ENCODE measurements at regions not wholly inside any gene's neighbourhood (a gene's known extent, or its start where the extent isn't known, plus 50 kb on each side); places are given as distances from the start of the nearest gene placed in this dataset.

- no peak overlapping the region for H3K27ac ChIP-seq (ENCODE audit: low read length)
- no peaks in the 10 kb centered on the region for H3K4me1 ChIP-seq (ENCODE audit: control insufficient read depth, insufficient read depth, low read length)
- no peaks in the 10 kb centered on the region for H3K27me3 ChIP-seq (ENCODE audit: control insufficient read depth, insufficient read depth, low read length)
- Mint-ChIP-seq H3K27me3 (ENCODE audit: low read depth in 2 of 2) (peaks cover 4 to 12% of the 10 kb centered on the region in 2 donors), H3K4me1 (no peaks in the 10 kb centered on the region), H3K27ac (no peak overlapping the region), H3K4me3 (no peak overlapping the region), H3K9me3 (no peaks in the 10 kb centered on the region), H3K36me3 (no peaks in the 10 kb centered on the region)
- no peaks in the 10 kb centered on the region for H3K9me3 ChIP-seq (ENCODE audit: control insufficient read depth, insufficient read depth, low read length)
- no peak for DNase-seq
- intact Hi-C loops (cut with micrococcal nuclease), result no loop called here
- H3K36me3 ChIP-seq (ENCODE audit: control insufficient read depth, insufficient read depth, low read length), result no peaks in the 10 kb centered on the region
- 76% methylated on average over 5 of the region's 9 CpGs for WGBS (ENCODE audit: insufficient coverage)
- no peak overlapping the region for H3K4me3 ChIP-seq (ENCODE audit: low read length)
- TF ChIP-seq, protein P1, sequence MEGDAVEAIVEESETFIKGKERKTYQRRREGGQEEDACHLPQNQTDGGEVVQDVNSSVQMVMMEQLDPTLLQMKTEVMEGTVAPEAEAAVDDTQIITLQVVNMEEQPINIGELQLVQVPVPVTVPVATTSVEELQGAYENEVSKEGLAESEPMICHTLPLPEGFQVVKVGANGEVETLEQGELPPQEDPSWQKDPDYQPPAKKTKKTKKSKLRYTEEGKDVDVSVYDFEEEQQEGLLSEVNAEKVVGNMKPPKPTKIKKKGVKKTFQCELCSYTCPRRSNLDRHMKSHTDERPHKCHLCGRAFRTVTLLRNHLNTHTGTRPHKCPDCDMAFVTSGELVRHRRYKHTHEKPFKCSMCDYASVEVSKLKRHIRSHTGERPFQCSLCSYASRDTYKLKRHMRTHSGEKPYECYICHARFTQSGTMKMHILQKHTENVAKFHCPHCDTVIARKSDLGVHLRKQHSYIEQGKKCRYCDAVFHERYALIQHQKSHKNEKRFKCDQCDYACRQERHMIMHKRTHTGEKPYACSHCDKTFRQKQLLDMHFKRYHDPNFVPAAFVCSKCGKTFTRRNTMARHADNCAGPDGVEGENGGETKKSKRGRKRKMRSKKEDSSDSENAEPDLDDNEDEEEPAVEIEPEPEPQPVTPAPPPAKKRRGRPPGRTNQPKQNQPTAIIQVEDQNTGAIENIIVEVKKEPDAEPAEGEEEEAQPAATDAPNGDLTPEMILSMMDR (IDR thresholded peaks at IDR 0.05), result no peak
- ATAC-seq, result no peak
Measured at GRCh38 chr10:131426534-131426898, 115.0 kb upstream of the TCERG1L start.

- no peaks in the 10 kb centered on the region for H3K9me3 Mint-ChIP-seq
- DNase-seq, result no peak
- no peak overlapping the region for H3K4me3 ChIP-seq (ENCODE audit: low read length)
- intact Hi-C loops (cut with micrococcal nuclease), result no loop called here
- H3K27ac ChIP-seq (ENCODE audit: low read length), result no peak overlapping the region
- H3K4me3 Mint-ChIP-seq, result no peak overlapping the region
- no peaks in the 10 kb centered on the region for H3K27me3 ChIP-seq (ENCODE audit: control insufficient read depth, insufficient read depth, low read length)
- ATAC-seq, result no peak
- no peaks in the 10 kb centered on the region for H3K36me3 Mint-ChIP-seq
- no peaks in the 10 kb centered on the region for H3K4me1 ChIP-seq (ENCODE audit: control insufficient read depth, insufficient read depth, low read length)
- WGBS (ENCODE audit: insufficient coverage), result 25% methylated on average over 7 of the region's 8 CpGs
- H3K36me3 ChIP-seq (ENCODE audit: control insufficient read depth, insufficient read depth, low read length), result no peaks in the 10 kb centered on the region
- TF ChIP-seq, protein P1 (IDR thresholded peaks at IDR 0.05), result no peak
- H3K27ac Mint-ChIP-seq, result no peak overlapping the region
- H3K4me1 Mint-ChIP-seq, result no peaks in the 10 kb centered on the region
- no peaks in the 10 kb centered on the region for H3K9me3 ChIP-seq (ENCODE audit: control insufficient read depth, insufficient read depth, low read length)
- peaks cover 11 to 19% of the 10 kb centered on the region in 2 donors for H3K27me3 Mint-ChIP-seq (ENCODE audit: low read depth in 2 of 2)
Measured at GRCh38 chr10:131427281-131427680, 115.8 kb upstream of the TCERG1L start.

DNA sequence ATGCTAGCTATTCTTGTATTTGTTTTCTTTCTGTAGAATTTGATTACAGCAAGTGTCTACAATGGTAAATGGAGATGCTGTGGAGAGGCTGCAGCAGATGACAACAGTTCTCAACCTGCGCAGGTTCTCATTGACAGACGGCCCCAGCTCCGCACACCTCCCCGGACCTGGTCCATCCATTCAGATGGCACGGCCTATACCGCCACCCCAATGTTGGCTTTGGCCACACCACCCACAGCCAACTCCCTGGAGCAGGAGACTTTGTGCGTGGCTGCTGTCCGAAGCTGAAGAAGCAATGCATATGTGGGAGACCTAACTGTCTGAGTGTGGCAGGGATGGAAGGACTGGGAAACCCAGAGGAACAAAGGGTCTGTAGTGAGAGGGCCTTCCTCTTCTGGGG is 116.4 kb upstream of the TCERG1L start:
- H3K36me3 ChIP-seq (ENCODE audit: control insufficient read depth, insufficient read depth, low read length), result no peaks in the 10 kb centered on the region
- DNase-seq (no peak), ATAC-seq (no peak)
- no peak overlapping the region for H3K4me3 ChIP-seq (ENCODE audit: low read length)
- no peaks in the 10 kb centered on the region for H3K9me3 Mint-ChIP-seq
- H3K4me1 ChIP-seq (ENCODE audit: control insufficient read depth, insufficient read depth, low read length), result no peaks in the 10 kb centered on the region
- H3K36me3 Mint-ChIP-seq, result no peaks in the 10 kb centered on the region
- peaks cover 11 to 19% of the 10 kb centered on the region in 2 donors for H3K27me3 Mint-ChIP-seq (ENCODE audit: low read depth in 2 of 2)
- no peaks in the 10 kb centered on the region for H3K4me1 Mint-ChIP-seq
- H3K27ac Mint-ChIP-seq, result no peak overlapping the region
- no peak overlapping the region for H3K27ac ChIP-seq (ENCODE audit: low read length)
- TF ChIP-seq, protein P1 (IDR thresholded peaks at IDR 0.05), result no peak
- WGBS (ENCODE audit: insufficient coverage), result 87% methylated on average over 8 of the region's 8 CpGs
- no peaks in the 10 kb centered on the region for H3K27me3 ChIP-seq (ENCODE audit: control insufficient read depth, insufficient read depth, low read length)
- intact Hi-C loops (cut with micrococcal nuclease), result no loop called here
- no peak overlapping the region for H3K4me3 Mint-ChIP-seq
- no peaks in the 10 kb centered on the region for H3K9me3 ChIP-seq (ENCODE audit: control insufficient read depth, insufficient read depth, low read length)

GRCh38 chr10:131429141-131429540 is 117.6 kb upstream of the TCERG1L start:
- H3K4me1 Mint-ChIP-seq, result no peaks in the 10 kb centered on the region

More at GRCh38 chr10:131429141-131429540, 117.6 kb upstream of the TCERG1L start:
- Histone ChIP-seq H3K9me3 (ENCODE audit: control insufficient read depth, insufficient read depth, low read length) (no peaks in the 10 kb centered on the region), H3K36me3 (ENCODE audit: control insufficient read depth, insufficient read depth, low read length) (no peaks in the 10 kb centered on the region), H3K4me1 (ENCODE audit: control insufficient read depth, insufficient read depth, low read length) (no peaks in the 10 kb centered on the region), H3K4me3 (ENCODE audit: low read length) (no peak overlapping the region), H3K27ac (ENCODE audit: low read length) (no peak overlapping the region), H3K27me3 (ENCODE audit: control insufficient read depth, insufficient read depth, low read length) (no peaks in the 10 kb centered on the region)
- DNase-seq, result no peak
- 63% methylated on average over 5 of the region's 5 CpGs for WGBS (ENCODE audit: insufficient coverage)
- Mint-ChIP-seq H3K27ac (no peak overlapping the region), H3K4me3 (no peak overlapping the region), H3K36me3 (no peaks in the 10 kb centered on the region), H3K9me3 (no peaks in the 10 kb centered on the region), H3K27me3 (ENCODE audit: low read depth in 2 of 2) (peaks cover 8 to 19% of the 10 kb centered on the region in 2 donors)
- intact Hi-C loops (cut with micrococcal nuclease), result no loop called here
- ATAC-seq, result no peak
- TF ChIP-seq, protein P1 (IDR thresholded peaks at IDR 0.05), result no peak

All from natural killer cell (primary cell).